GM19397 (cell line): ENCODE measurements at regions not wholly inside any gene's neighbourhood (a gene's known extent, or its start where the extent isn't known, plus 50 kb on each side); places are given as distances from the start of the nearest gene placed in this dataset.
"Not testable (repeated sequence)": the region's sequence is repeated elsewhere in the genome, so short reads cannot be mapped to it uniquely, and the experiment has no call there.

ENCODE experiments used
- ATAC-seq: cut with Tn5 transposase; IDR thresholded peaks from one replicate; pipeline ENCODE4 v1.9.1; 2021; ENCODE audit warnings: mild to moderate bottlenecking, moderate library complexity; ENCODE audit not compliant: unreplicated experiment

DNA sequence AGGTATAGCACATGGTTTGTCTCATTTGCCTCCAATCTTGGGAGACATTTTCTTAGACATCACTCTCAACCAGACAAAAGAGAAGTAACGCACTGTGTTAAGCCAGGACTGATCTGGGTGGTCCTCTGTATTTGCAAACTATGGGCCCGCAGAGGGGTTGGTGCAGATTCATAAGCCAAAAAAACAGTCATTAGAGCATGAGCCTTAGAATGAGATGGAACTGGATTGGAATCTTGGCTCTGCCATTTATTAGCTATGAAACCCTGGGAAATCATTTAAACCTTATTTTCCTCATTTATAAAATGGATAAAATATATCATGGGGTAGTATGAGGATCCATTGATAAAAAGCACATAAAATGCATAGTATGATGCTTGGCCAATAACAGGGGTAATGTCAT lies 213.5 kb upstream of the APCDD1 start:
- ATAC-seq = no peak

DNA sequence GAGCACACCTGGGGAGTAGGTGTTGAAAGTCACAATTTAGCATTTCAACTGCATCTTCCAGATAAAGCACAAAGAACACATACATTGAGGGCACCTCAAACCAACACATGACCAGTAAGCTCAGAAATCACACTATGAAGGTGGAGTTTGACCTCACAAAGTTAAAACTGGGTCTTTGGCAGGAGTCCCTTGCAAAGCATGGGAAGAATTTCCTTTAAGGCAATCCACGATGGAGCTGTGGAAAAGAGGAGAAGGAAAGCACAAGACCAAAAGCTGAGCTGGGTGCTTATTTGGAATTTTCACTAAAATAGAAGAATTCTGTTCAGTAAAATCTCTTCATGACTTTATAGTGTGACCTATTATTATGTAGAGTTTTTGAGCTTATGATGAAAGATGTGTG lies 212.9 kb upstream of the APCDD1 start:
- no peak for ATAC-seq

DNA sequence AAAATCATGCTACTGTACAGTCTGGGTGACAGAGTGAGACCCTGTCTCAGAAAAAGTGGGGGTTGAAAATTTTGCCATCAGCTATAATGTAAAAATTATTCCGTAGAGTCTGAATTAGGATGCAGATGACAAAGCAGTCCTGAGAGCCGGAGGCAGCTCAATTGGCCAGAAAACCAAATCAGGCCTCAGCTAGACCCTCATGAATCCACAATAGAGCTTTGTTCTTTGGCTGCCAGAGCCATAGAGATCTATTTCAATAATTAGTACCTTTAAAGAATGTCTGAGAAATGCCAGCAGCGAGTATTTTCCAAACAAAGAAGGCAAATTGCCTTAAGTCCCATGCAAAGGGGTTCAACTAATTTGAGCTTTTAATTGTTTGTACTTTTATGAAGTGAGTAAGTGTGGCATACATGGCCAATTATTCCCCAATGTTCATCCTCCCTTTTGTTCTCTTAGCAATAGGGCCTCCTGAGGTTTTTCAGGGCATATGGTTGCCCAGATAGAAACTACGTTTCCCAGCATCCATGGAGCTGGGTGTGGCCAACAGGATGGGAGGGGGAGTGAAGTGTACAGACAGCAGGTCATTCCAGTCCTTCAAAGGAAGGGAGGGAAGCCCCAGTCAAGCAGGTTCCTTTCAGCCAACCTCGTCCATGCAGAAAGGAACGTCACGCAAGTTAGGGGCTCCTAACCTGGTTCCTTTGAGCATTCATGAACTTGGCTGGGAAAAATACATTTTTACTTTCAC lies 211.3 kb upstream of the APCDD1 start:
- ATAC-seq = no peak

DNA sequence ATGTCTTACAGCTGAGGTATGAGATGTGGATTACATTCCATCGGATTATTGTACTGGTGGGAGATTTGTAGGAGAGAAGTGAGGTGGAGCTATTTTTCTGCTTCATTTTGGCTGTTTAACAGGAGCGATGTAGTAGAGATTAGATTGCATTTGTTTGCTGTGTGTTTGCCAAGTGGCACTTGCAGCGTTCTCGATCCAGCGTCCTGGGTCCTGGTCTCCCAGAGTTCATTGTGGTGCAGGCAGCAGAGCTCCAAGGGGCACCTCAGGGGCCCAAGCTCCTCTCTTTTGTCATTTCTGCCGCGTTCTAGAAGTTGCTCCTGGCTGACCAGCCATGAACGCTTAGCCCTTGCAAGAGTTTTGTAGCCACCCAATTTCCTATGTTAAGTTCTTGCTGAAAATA lies 210.1 kb upstream of the APCDD1 start:
- no peak for ATAC-seq

DNA sequence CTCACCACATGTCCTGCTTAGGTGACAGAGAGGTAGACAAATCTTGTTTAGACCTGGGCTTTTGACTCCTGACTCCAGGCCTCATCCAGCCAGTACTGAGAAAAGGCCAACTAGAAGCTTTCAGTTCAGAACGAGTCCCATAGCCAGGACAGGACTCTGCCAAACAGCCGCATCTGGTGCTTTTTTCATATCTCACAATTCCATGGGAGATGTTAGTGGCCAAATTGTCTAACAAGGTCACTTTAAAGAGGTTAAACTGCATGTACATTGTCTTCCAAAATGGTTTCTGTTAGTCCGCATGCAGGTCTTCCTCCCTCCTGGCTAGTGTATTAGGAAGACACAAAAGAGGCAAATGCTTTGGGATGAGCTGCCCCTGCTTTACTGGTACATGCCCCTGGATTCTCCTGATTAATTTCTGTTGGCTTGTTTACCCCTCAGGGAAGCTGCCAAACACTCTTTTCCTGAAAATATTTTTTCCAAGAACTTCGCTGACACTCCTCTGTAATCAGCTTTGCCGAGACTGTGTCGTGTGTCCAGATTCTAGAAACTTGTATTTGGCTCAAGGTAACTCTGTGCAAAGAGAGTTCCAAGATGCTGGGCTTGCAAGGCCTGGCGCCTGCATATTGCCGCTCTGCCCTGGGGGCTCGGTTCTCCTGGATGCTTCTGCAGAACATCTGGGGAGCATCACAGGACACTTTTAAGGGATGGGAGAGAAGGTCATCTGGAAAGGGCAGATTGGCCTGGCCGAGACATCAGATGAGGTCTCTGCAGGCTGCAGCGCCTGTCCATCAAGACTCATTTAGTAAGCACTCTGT lies 209.2 kb upstream of the APCDD1 start:
- no peak for ATAC-seq

DNA sequence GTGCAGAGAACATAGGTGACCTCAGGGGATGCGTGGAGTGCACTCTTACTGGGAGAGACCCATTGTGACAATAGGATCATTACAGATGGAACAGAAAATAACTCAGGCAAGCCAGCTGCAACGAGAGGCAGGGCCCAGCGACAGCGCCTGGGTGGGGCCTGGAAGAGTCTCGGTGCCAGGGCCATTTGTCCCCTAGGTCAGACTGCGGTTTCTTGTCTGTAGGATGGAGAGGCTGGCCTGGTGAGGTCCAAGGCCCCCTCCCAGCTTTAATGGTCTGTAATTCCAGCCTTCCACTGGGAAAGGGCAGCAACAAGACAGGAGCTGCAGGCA lies 208.6 kb upstream of the APCDD1 start:
- ATAC-seq = no peak

DNA sequence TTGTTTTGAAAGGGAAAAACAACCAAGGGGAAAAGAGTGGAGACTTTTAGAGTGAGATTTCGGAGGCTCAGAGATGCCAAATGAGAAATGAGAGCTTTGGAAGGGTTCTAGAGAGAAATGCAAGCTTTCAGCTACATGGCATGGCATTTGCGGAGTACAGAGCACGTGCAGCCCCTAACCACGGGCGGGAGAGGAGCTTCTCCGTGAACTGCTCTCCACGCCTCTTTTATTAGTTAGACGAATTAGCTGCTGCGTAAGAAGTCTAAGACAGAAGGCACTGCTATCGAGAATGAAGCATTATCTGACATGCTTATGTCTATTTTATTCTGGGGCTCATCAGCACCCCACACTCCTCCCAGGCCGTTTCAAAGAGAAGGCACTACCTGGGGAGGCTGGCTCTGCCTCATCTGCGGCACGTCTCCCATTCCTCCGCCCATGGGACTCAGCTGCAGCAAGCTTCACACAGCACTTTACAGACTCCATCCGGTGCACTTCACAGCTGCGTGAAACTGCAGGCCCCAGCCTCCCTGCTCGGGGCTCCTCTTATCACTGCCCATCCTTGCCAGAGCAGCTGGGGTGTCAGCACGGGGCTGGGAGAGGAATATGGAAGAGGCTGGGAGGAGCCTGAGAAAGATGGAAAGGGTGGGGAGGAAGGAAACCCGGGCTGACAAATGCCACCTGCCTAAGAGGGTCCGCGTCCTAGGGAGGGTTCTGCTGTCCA lies 207.3 kb upstream of the APCDD1 start:
- no peak for ATAC-seq

DNA sequence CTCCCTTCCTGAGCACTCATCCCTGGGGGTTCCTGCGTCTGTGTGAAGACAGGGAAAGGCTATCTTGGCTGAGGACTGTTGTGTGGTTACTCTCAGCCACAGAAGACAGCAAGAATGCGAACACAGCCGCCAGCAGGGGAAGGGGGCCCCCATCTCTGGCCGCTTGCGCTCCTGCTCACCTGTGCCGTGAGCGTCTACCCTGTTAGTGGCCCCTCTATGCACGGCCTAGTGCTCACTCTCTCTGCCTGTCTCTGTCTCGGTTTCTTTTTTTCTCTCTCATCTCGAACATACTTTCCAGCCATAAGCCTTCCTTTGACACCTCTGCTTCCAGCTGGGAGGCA lies 206.7 kb upstream of the APCDD1 start:
- ATAC-seq = no peak

DNA sequence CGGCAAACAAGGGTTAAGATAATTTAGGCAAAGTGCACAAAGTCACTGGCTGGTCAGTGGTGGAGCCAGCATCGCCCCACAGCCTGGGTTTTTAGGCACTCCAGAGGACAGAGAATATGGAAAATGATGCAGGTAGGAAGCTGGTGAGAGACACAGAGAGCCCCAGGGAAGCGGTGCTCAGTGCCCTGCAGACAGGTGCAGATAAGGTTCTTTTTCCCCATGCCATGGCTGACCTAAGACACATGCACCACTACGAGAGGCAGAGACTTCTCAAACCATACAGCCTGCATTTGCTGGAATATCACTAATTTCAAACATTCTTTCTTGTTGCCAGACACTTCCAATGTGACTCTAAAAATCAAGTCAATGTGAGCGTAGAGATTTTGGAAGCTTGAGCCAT lies 205.7 kb upstream of the APCDD1 start:
- ATAC-seq = no peak

DNA sequence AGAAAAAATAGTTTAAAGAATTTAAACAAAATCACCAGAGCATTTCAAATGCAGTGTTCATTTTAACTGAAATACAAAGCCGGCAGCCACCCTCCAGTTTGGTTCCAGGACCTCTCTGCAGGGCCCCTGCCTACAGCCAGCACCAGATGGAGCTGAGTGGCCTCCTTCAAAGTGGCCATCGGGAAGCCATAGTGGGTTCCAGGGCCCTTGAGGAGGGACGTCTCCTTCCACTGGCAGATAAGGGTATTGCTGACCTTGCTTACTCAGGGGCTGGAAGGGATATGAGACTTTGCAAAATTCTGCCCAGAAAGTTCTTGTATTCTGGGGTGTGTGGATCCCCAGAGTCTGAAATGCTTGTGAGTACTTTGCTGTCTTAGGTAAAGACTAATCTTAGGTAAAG lies 205.2 kb upstream of the APCDD1 start:
- ATAC-seq = no peak

DNA sequence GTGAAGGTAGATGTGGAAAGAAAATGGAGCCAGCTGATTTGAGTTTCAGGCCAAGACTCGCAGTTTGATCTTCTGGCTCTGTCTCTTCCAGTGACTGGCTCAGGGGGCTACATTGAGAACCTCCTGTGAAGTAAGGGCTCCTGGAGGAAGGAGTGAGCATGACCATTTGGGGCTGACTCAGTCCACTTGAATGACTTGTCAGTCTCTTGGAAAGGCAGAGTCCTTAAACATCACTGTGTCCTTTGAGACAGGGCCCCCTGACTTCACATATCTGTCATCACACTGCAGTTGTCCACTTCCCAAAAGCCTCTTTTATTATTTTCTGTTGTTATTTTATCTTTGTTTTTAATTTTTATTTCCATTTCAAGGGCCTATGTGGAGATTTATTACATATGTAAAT lies 204.6 kb upstream of the APCDD1 start:
- no peak for ATAC-seq

DNA sequence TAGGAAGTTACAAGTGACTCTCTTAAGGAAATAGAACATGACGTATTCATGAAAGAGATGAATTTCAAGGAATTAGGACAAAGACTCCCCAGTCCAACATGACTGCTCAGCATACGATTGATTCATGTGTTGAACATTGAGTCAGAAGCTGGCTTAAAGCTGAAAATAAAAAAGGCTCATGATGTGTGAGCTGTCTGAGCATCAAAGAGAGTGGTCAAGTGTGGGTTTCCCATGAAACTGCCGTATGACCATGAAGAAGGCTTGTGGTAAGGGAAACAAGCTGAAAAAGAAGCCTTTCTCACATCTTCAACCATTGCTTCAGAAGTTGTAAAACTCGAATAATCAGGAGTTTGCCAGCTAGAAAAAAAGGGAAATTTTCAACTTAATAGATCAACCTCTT lies 201.9 kb upstream of the APCDD1 start:
- ATAC-seq = no peak

DNA sequence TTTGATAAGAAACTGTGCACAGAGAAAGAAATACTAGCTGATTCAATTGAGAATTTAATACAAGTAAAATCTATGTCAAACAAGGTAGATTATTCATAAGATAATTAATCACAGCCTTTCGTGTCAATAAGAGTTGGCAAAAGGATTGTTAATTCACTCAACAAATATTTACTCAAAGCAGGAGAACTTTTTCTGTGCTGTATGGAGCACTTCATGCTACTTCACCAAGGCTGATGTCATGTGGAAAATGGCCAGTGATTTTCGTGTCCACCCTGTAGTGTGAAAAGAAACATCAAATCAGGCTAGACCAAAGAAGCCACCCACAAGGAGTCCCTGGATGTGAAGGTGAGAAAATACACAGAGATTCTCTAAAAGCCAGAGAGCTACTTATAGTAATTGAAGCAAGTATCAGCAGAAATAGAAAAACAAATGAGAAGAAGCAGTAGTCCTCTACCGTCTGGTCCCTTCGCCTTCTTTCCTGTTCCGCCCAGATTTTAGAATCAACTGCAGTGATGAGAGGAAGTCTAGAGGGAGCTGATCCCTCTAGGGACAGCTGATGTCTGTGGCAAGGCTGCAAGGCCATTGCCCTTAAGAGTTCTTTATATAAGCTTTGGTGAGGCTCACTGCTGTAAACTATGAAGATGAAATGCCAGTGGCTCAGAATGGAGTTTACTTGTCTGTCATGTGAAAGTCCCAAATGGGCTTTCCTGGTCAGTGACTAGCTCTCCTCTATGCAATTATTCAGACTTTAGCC lies 201.3 kb upstream of the APCDD1 start:
- ATAC-seq = no peak

DNA sequence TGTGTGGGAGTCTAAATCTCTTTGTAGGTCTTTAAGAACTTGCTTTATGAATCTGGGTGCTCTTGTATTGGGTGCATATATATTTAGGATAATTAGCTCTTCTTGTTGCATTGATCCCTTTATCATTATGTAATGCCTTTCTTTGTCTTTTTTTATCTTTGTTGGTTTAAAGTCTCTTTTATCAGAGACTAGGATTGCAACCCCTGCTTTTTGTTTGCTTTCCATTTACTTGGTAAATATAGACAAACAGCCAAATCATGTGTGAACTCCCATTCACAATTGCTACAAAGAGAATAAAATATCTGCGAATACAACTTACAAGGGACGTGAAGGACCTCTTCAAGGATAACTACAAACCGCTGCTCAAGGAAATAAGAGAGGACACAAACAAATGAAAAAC lies 198.2 kb upstream of the APCDD1 start:
- ATAC-seq = not testable (repeated sequence)

DNA sequence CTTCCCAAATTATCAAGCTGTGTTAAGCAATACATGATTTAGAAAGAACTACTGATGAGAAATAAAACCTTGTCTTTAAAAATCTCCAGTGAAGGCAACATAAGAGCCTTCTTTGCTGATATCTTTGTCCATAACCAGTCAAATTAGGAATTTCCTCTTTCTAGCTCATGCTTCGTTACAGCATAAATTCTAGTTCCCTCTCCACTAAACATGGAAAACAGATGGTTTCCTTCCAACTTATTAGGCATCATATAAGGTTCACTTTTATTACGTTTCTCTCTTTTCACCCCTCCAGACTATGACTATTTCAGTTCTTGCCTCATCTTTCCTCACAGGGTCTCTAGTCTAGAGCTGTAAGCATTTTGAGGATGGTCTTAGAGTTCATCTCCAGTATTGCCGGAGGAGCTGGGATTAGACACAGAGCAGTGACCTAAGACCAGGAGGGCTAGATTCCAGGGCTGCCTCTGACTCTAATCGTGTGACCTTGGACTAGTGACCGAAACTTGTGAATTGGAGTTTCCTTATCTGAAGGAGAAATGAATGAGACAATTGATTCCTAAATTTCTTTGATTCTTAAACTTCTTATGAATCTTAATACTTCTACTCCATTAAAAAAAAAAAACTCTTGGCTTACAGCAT lies 195.5 kb upstream of the APCDD1 start:
- no peak for ATAC-seq

DNA sequence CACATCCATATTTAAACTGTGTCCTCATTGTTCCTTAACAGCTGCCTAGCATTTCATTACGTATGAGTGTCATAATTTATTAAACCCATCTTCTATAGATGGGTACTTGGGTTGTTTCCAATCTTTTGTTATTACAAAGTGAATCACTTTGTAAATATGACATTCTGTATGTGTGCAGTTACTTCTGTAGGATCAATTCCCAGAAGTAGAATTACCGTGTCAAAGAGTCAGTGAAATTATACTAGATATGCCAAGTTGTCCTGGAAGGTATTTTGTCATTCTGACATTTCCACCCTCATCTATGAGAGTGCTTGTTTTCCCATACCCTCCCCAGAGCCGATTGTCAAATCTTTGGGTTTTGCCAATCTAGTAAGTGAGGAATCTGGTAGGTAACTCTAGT lies 194.5 kb upstream of the APCDD1 start:
- no peak for ATAC-seq

DNA sequence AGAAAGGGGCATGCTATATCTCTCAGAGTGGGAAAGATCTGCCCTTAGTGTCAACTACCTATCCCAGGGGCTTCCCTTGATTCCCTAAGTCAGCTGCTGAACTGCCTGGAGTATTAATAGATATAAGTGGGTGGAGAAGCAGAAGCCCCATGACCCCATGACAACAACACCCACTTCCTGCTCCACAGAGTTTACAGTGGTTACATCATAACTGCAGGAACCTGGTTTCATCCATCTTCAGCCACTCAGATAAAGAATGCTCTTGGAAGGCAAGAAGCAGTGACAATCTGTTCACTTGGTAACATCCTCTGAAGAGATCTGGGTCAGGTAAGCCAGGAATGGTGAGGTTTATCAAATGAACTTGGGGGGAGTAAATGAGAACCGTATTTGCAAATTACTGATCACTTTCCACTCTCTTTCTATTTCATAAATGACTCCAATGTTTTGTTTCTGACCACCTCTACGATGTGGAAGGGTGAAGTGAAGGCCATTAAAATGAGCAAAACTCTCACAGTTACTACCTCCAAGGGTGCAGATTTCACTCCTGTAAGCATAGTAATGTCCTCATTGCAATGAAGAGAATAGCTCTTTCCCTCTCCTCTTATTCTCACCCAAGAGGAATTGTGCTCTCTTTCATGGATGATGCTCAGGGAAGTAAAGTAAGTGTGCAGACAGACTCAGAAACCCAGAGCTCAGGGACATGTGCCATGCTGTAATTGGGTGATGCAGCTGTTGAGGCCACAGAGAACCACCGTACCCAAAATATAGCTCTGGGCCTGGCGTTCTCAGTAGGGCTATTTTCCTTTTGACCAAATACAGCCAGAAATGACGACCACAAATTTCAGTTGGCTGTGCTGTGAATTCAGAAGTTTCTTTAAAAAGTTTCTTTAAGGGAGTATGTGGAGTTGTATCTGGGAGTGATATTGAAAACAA lies 192.8 kb upstream of the APCDD1 start:
- no peak for ATAC-seq

DNA sequence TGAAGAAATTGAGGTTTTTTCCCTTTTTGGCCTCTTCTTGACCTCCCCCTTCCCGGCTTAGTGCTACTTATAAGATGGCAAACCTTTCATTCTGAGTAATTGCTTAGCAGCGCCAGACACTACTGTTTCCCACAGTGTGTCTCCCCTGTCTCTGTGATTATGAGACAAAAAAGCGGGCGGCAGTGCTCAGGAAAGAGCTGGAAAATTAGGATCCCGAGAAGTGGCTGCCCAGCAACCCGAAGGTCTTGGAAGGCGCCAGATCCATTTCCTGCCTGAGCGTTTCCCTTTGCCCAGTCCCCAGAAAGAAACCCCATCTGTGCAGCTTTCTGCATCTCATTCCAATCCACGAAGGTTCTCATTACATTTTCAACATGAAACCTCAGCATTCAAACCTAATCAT lies 191.9 kb upstream of the APCDD1 start:
- no peak for ATAC-seq

DNA sequence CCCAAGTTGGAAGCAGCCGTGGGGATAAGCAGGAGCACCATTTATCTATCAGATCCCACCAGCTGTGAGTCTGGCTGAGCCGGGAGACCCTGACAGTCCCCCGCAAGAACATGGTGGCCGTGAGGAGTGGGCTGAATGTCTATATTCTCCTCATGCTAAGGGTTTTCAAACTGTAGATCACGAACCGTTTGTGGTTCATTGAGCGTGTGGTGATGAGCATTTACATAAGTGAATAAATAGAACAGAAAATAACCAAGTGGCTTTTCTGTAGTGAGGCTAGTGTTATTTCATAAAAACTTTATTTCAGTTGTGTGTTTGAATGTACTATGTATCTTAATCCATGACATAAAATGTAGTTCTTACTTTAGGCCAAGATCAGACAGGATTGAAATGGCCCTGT lies 190.2 kb upstream of the APCDD1 start:
- ATAC-seq = no peak
